ENCODE measurements at regions not wholly inside any gene's neighbourhood (a gene's known extent, or its start where the extent isn't known, plus 50 kb on each side); places are given as distances from the start of the nearest gene placed in this dataset.

GRCh38 chr15:70523616-70524015 lies 239.7 kb downstream of the UACA start:
- TF ChIP-seq EZH2 (IDR thresholded peaks at IDR 0.05; ENCODE audit: low read length, missing control alignments) (no peak), CTCF (conservative IDR thresholded peaks at IDR 0.05 in 1 of 2, IDR thresholded peaks at IDR 0.05 in 1 of 2; ENCODE audit: low read depth in 1 of 2, low read length in 2 of 2) (no peak)
- H3K9me3 ChIP-seq (ENCODE audit: control insufficient read depth, insufficient read depth, low read depth, low read length): no peaks in the 10 kb centered on the region

GRCh38 chr15:70523192-70523591 lies 240.2 kb downstream of the UACA start:
- H2AFZ ChIP-seq (ENCODE audit: low read length): no peak overlapping the region
- H3K4me2 ChIP-seq (ENCODE audit: extremely low read depth, insufficient read depth, low read length): no peak overlapping the region
- H3K9ac ChIP-seq (ENCODE audit: insufficient read depth, low read length): no peak overlapping the region
- H3K79me2 ChIP-seq (ENCODE audit: control insufficient read depth, insufficient read depth, low read length): no peaks in the 10 kb centered on the region
- peaks cover 22% of the 10 kb centered on the region for H3K27me3 ChIP-seq (ENCODE audit: control insufficient read depth, insufficient read depth, low read length)
- no peak overlapping the region for H3K4me3 ChIP-seq (replicated peaks in 1 of 4; ENCODE audit: control extremely low read depth in 1 of 4, insufficient read depth in 1 of 4, low read depth in 3 of 4, low read length in 4 of 4)
- H3K36me3 ChIP-seq (ENCODE audit: control insufficient read depth, insufficient read depth, low read length): no peaks in the 10 kb centered on the region
- H3K27ac ChIP-seq (ENCODE audit: insufficient read depth, low read length): no peak overlapping the region
- no peaks in the 10 kb centered on the region for H3K4me1 ChIP-seq (ENCODE audit: control insufficient read depth, extremely low read depth, insufficient read depth, low read length)
- no peaks in the 10 kb centered on the region for H4K20me1 ChIP-seq (ENCODE audit: control insufficient read depth, extremely low read depth, insufficient read depth, low read length)
- TF ChIP-seq CTCF (conservative IDR thresholded peaks at IDR 0.05 in 1 of 2, IDR thresholded peaks at IDR 0.05 in 1 of 2; ENCODE audit: low read depth in 1 of 2, low read length in 2 of 2): no peak
- no peak for TF ChIP-seq EZH2 (IDR thresholded peaks at IDR 0.05; ENCODE audit: low read length, missing control alignments)
- H3K9me3 ChIP-seq (ENCODE audit: control insufficient read depth, insufficient read depth, low read depth, low read length): no peaks in the 10 kb centered on the region
- no peak for DNase-seq (ENCODE audit: low read depth in 2 of 2)

More at GRCh38 chr15:70523616-70524015, 239.7 kb downstream of the UACA start:
- H3K27ac ChIP-seq (ENCODE audit: insufficient read depth, low read length): no peak overlapping the region
- H3K27me3 ChIP-seq (ENCODE audit: control insufficient read depth, insufficient read depth, low read length): peaks cover 22% of the 10 kb centered on the region
- no peaks in the 10 kb centered on the region for H3K36me3 ChIP-seq (ENCODE audit: control insufficient read depth, insufficient read depth, low read length)
- H3K4me3 ChIP-seq (replicated peaks in 1 of 4; ENCODE audit: control extremely low read depth in 1 of 4, insufficient read depth in 1 of 4, low read depth in 3 of 4, low read length in 4 of 4): no peak overlapping the region
- no peak overlapping the region for H2AFZ ChIP-seq (ENCODE audit: low read length)
- no peak overlapping the region for H3K4me2 ChIP-seq (ENCODE audit: extremely low read depth, insufficient read depth, low read length)
- no peak for DNase-seq (ENCODE audit: low read depth in 2 of 2)
- no peaks in the 10 kb centered on the region for H3K79me2 ChIP-seq (ENCODE audit: control insufficient read depth, insufficient read depth, low read length)
- no peaks in the 10 kb centered on the region for H3K4me1 ChIP-seq (ENCODE audit: control insufficient read depth, extremely low read depth, insufficient read depth, low read length)
- H4K20me1 ChIP-seq (ENCODE audit: control insufficient read depth, extremely low read depth, insufficient read depth, low read length): no peaks in the 10 kb centered on the region
- no peak overlapping the region for H3K9ac ChIP-seq (ENCODE audit: insufficient read depth, low read length)

GRCh38 chr15:70522323-70522966 lies 240.9 kb downstream of the UACA start:
- Histone ChIP-seq H3K27me3 (ENCODE audit: control insufficient read depth, insufficient read depth, low read length) (peaks cover 22% of the 10 kb centered on the region), H3K79me2 (ENCODE audit: control insufficient read depth, insufficient read depth, low read length) (no peaks in the 10 kb centered on the region), H4K20me1 (ENCODE audit: control insufficient read depth, extremely low read depth, insufficient read depth, low read length) (no peaks in the 10 kb centered on the region), H3K27ac (ENCODE audit: insufficient read depth, low read length) (no peak overlapping the region), H3K9me3 (ENCODE audit: control insufficient read depth, insufficient read depth, low read depth, low read length) (no peaks in the 10 kb centered on the region), H3K36me3 (ENCODE audit: control insufficient read depth, insufficient read depth, low read length) (no peaks in the 10 kb centered on the region), H3K4me1 (ENCODE audit: control insufficient read depth, extremely low read depth, insufficient read depth, low read length) (no peaks in the 10 kb centered on the region), H3K9ac (ENCODE audit: insufficient read depth, low read length) (no peak overlapping the region), H3K4me3 (replicated peaks in 1 of 4; ENCODE audit: control extremely low read depth in 1 of 4, insufficient read depth in 1 of 4, low read depth in 3 of 4, low read length in 4 of 4) (no peak overlapping the region), H2AFZ (ENCODE audit: low read length) (no peak overlapping the region), H3K4me2 (ENCODE audit: extremely low read depth, insufficient read depth, low read length) (no peak overlapping the region)
- no peak for DNase-seq (ENCODE audit: low read depth in 2 of 2)
- TF ChIP-seq EZH2 (IDR thresholded peaks at IDR 0.05; ENCODE audit: low read length, missing control alignments) (no peak), CTCF (conservative IDR thresholded peaks at IDR 0.05 in 1 of 2, IDR thresholded peaks at IDR 0.05 in 1 of 2; ENCODE audit: low read depth in 1 of 2, low read length in 2 of 2) (no peak)
